Endothelial cell of umbilical vein (primary cell): ENCODE measurements at regions not wholly inside any gene's neighbourhood (a gene's known extent, or its start where the extent isn't known, plus 50 kb on each side); places are given as distances from the start of the nearest gene placed in this dataset.

Source experiments
- BruUV-seq: library from RNA; stranded (reverse); fragments of 400-500 nt; replicated peaks from 2 replicates; lab custom pipeline; 2021; lab: Mats Ljungman, UMichigan
- CTCF ChIA-PET: fragments of 300-600, 350-600 bp; sonication (Branson Sonifier 250); formaldehyde crosslinking; loops from one replicate; lab custom pipeline; 2021; ENCODE audit warnings: antibody characterized with exemption, inconsistent platforms; lab: Charles Lee
- POLR2A ChIA-PET: fragments of 300-600, 350-600 bp; sonication (Branson Sonifier 250); formaldehyde crosslinking; loops from one replicate; lab custom pipeline; 2021; ENCODE audit warnings: antibody characterized with exemption, inconsistent platforms; lab: Charles Lee
- DNase-seq: peaks from one replicate; pipeline ENCODE4 v3.0.0-alpha.2; 2011; ENCODE audit warnings: low read depth, low spot score
- FAIRE-seq: peaks from 2 replicates; lab custom pipeline; 2011; peaks lifted over from hg19 to GRCh38; lab: Jason Lieb, UNC
- H2AFZ ChIP-seq: 2 replicates; pipeline ENCODE4 v1.6.0; 2012; ENCODE audit warnings: low read depth, low read length, control low read depth, inconsistent platforms
- H3K27ac ChIP-seq: 2 replicates; pipeline ENCODE4 v1.5.1; 2011; ENCODE audit warnings: low read depth, mild to moderate bottlenecking, control low read depth, low read length, moderate library complexity; ENCODE audit not compliant: insufficient read depth
- H3K27me3 ChIP-seq, 2 experiments: 2 replicates each; pipeline versions ENCODE4 v1.6.0 to v1.6.1; 2011; ENCODE audit warnings: low read length in 2 of 2, mixed read lengths in 1 of 2; ENCODE audit not compliant: control insufficient read depth in 2 of 2, insufficient read depth in 2 of 2
- H3K36me3 ChIP-seq, 2 experiments: 2 replicates in 1 of 2; 3 replicates in 1 of 2; pipeline ENCODE4 v1.5.1; 2011; ENCODE audit warnings: low read length in 2 of 2, mild to moderate bottlenecking in 1 of 2, moderate library complexity in 1 of 2; ENCODE audit not compliant: control insufficient read depth in 2 of 2, insufficient read depth in 2 of 2; ENCODE audit errors: extremely low read depth in 1 of 2
- H3K4me1 ChIP-seq: 3 replicates; pipeline ENCODE4 v1.5.1; 2011; ENCODE audit warnings: mild to moderate bottlenecking, low read length; ENCODE audit not compliant: control insufficient read depth, insufficient read depth; ENCODE audit errors: extremely low read depth
- H3K4me2 ChIP-seq: 2 replicates; pipeline ENCODE4 v1.6.1; 2011; ENCODE audit warnings: low read length, control low read depth, mixed read lengths; ENCODE audit not compliant: insufficient read depth
- H3K4me3 ChIP-seq, 3 experiments: fragments of 200-600 bp in 1 of 3; sonication (generic), shearing (Covaris generic) in 1 of 3; replicated peaks in 1 of 3; 2 replicates each; pipeline ENCODE4 v1.5.1; 2011 to 2016; ENCODE audit warnings: control low read depth in 3 of 3, low read length in 3 of 3, mild to moderate bottlenecking in 2 of 3, inconsistent platforms in 1 of 3, low read depth in 1 of 3, moderate library complexity in 1 of 3; ENCODE audit not compliant: insufficient read depth in 1 of 3
- H3K79me2 ChIP-seq: 2 replicates; pipeline ENCODE4 v1.6.0; 2012; ENCODE audit warnings: low read length, inconsistent platforms; ENCODE audit not compliant: control insufficient read depth, insufficient read depth
- H3K9ac ChIP-seq: replicated peaks from 2 replicates; pipeline ENCODE3; 2011; ENCODE audit warnings: low read length, control low read depth; ENCODE audit not compliant: insufficient read depth; ENCODE audit errors: extremely low read depth
- H3K9me1 ChIP-seq: replicated peaks from 3 replicates; pipeline ENCODE4 v1.6.0; 2011; ENCODE audit warnings: mild to moderate bottlenecking, low read length; ENCODE audit not compliant: control insufficient read depth, insufficient read depth; ENCODE audit errors: extremely low read depth
- H3K9me3 ChIP-seq: replicated peaks from 2 replicates; pipeline ENCODE4 v1.5.1; 2012; ENCODE audit warnings: low read length, inconsistent platforms; ENCODE audit not compliant: control insufficient read depth, insufficient read depth
- H4K20me1 ChIP-seq: replicated peaks from 2 replicates; pipeline ENCODE3; 2011; ENCODE audit warnings: mild to moderate bottlenecking, low read length; ENCODE audit not compliant: control insufficient read depth, insufficient read depth; ENCODE audit errors: extremely low read depth
- CTCF ChIP-seq, 2 donors: IDR thresholded peaks; 1 replicate in 1 of 2; 2 replicates in 1 of 2; pipeline ENCODE4 v1.5.1; 2011; ENCODE audit warnings: low read length in 2 of 2, mild to moderate bottlenecking in 2 of 2, moderate library complexity in 2 of 2, control low read depth in 1 of 2, inconsistent platforms in 1 of 2, low read depth in 1 of 2; ENCODE audit not compliant: insufficient read depth in 1 of 2; ENCODE audit errors: extremely low read depth in 1 of 2
- FOS ChIP-seq: IDR thresholded peaks from 2 replicates; pipeline ENCODE4 v1.6.1; 2011; ENCODE audit warnings: mild to moderate bottlenecking, low read length, moderate library complexity, borderline replicate concordance; ENCODE audit not compliant: insufficient read depth
- MAX ChIP-seq: IDR thresholded peaks from 2 replicates; pipeline ENCODE4 v1.6.1; 2011; ENCODE audit not compliant: insufficient read depth, insufficient read length
- MYC ChIP-seq: IDR thresholded peaks from one replicate; pipeline ENCODE4 v1.6.1; 2011; ENCODE audit warnings: mild to moderate bottlenecking, low read depth, low read length
- dilution Hi-C: fragments of 300-500 bp; cut with MboI; formaldehyde crosslinking; loops from one replicate; pipeline ENCODE4 v1.15.0; 2019; ENCODE audit warnings: low sequenced_read_pairs; ENCODE audit not compliant: extremely low pct_ligation_motif_present
- intact Hi-C: fragments of 100-400 bp; cut with micrococcal nuclease; formaldehyde crosslinking; loops from one replicate; pipeline ENCODE4 v1.10.0; 2022

- DNase-seq = no peak
- Histone ChIP-seq H3K9me1 (no peaks in the 10 kb centered on the region), H3K79me2 (no peaks in the 10 kb centered on the region), H3K4me2 (no peak overlapping the region), H3K9me3 (no peaks in the 10 kb centered on the region), H3K27me3 (no peaks in the 10 kb centered on the region), H4K20me1 (no peaks in the 10 kb centered on the region), H3K4me3 (no peak overlapping the region), H2AFZ (no peak overlapping the region), H3K4me1 (no peaks in the 10 kb centered on the region), H3K9ac (no peak overlapping the region), H3K36me3 (no peaks in the 10 kb centered on the region), H3K27ac (no peak overlapping the region)
- FAIRE-seq = no peak
- TF ChIP-seq MAX (no peak), FOS (no peak), MYC (no peak), CTCF (IDR thresholded peaks at IDR 0.05; ENCODE audit: extremely low read depth in 1 of 2, insufficient read depth in 1 of 2, low read depth in 1 of 2, low read length in 2 of 2) (no peak)
- BruUV-seq = no TSS peak
- intact Hi-C loops = loop anchor here (10.0 kb wide), 2 partner anchors 1294 to 1324 kb away; no protein-coding TSS in a partner anchor
- ChIA-PET POLR2A (no interaction called here), CTCF (no interaction called here)
- dilution Hi-C loops = no loop called here
These were observed 753.7 kb downstream of the DSC3 start for GRCh38 chr18:30288662-30289414.
